PC-9 (cell line): ENCODE measurements at regions not wholly inside any gene's neighbourhood (a gene's known extent, or its start where the extent isn't known, plus 50 kb on each side); places are given as distances from the start of the nearest gene placed in this dataset.

Experiments used
- BruUV-seq: library from RNA; stranded (reverse); fragments of 400-500 nt; replicated peaks from 2 replicates; lab custom pipeline; 2021; lab: Mats Ljungman, UMichigan
- CTCF ChIA-PET: fragments of 300-600 bp; sonication (Branson Sonifier 250); formaldehyde crosslinking; loops from one replicate; lab custom pipeline; 2022; ENCODE audit warnings: antibody characterized with exemption; lab: Charles Lee
- POLR2A ChIA-PET: fragments of 300-600 bp; sonication (Branson Sonifier 250); formaldehyde crosslinking; loops from one replicate; lab custom pipeline; 2022; ENCODE audit warnings: antibody characterized with exemption; ENCODE audit not compliant: unreplicated experiment; lab: Charles Lee
- DNase-seq, 2 experiments: peaks; one replicate each; pipeline versions ENCODE4 v3.0.0 to v3.0.0-alpha.2; 2015 to 2022; ENCODE audit warnings: mixed read lengths in 1 of 2
- H2AFZ ChIP-seq: fragments of 200-600 bp; sonication (generic); 2 replicates; pipeline ENCODE4 v1.8.1; 2017; ENCODE audit warnings: antibody characterized with exemption
- H3F3A ChIP-seq: fragments of 200-600 bp; sonication (generic); 2 replicates; pipeline ENCODE4 v1.8.1; 2017; ENCODE audit warnings: antibody characterized with exemption, mild to moderate bottlenecking, low read depth; ENCODE audit not compliant: insufficient read depth
- H3K27ac ChIP-seq: fragments of 200-600 bp; sonication (generic); 2 replicates; pipeline ENCODE4 v1.6.1; 2016; ENCODE audit warnings: mixed run types
- H3K27me3 ChIP-seq: fragments of 200-600 bp; sonication (generic); 2 replicates; pipeline ENCODE4 v1.6.1; 2016; ENCODE audit warnings: low read depth, mixed run types; ENCODE audit not compliant: insufficient read depth
- H3K36me3 ChIP-seq: fragments of 200-600 bp; sonication (generic); 2 replicates; pipeline ENCODE4 v1.6.1; 2016; ENCODE audit warnings: low read depth, mixed run types
- H3K4me1 ChIP-seq: fragments of 200-600 bp; sonication (generic); replicated peaks from 2 replicates; pipeline ENCODE4 v1.6.1; 2016; ENCODE audit warnings: mixed run types; ENCODE audit not compliant: insufficient read depth
- H3K4me2 ChIP-seq: fragments of 200-600 bp; sonication (generic); 2 replicates; pipeline ENCODE4 v1.6.1; 2017; ENCODE audit warnings: mixed run types
- H3K4me3 ChIP-seq: fragments of 200-600 bp; sonication (generic); 2 replicates; pipeline ENCODE4 v1.6.1; 2016; ENCODE audit warnings: mixed run types
- H3K79me2 ChIP-seq: fragments of 200-600 bp; sonication (generic); 2 replicates; pipeline ENCODE4 v1.6.1; 2017; ENCODE audit warnings: low read depth, mixed run types
- H3K9me2 ChIP-seq: fragments of 200-600 bp; sonication (generic); 2 replicates; pipeline ENCODE4 v1.8.1; 2017; ENCODE audit warnings: mild to moderate bottlenecking; ENCODE audit not compliant: insufficient read depth
- H3K9me3 ChIP-seq: fragments of 200-600 bp; sonication (generic); 2 replicates; pipeline ENCODE4 v1.8.1; 2016; ENCODE audit warnings: low read depth; ENCODE audit not compliant: insufficient read depth
- H4K20me1 ChIP-seq: fragments of 200-600 bp; sonication (generic); 2 replicates; pipeline ENCODE4 v1.8.1; 2017; ENCODE audit not compliant: insufficient read depth
- EZH2 ChIP-seq: fragments of 200-600 bp; sonication (generic); IDR thresholded peaks from 2 replicates; pipeline ENCODE4 v1.8.0; 2017; ENCODE audit warnings: antibody characterized with exemption, low read depth
- intact Hi-C: fragments of 100-400 bp; cut with micrococcal nuclease; formaldehyde crosslinking; loops from one replicate; pipeline ENCODE4 v1.10.0; 2022; ENCODE audit not compliant: unreplicated experiment
- TF ChIP-seq, protein P1 (sequence below): fragments of 200-600 bp; sonication (generic); conservative IDR thresholded peaks from 2 replicates; pipeline ENCODE4 v1.6.1; 2017; ENCODE audit warnings: mixed run types, antibody characterized with exemption, mild to moderate bottlenecking, moderate library complexity

DNA sequence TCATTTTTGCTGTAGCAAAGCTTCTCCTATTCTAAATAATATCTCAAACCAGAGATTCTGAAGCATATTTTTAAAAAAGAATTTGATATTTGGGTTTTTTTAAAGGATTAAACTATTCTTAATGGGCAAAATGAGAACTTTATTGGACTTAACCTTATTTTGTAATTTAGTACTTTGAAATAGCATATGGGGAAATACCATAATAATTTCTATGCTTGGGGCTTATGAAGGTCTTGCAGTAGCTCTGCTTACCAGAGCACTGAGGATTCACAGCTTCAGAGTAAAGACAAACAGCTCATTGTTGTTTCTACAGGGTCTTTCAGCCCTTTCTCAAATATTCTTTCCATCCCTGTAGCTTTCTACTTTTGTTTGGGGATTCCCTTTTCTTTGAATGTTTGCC is 111.2 kb upstream of the ZNF648 start:
- no peak overlapping the region for H3K4me2 ChIP-seq
- H3K27me3 ChIP-seq: no peaks in the 10 kb centered on the region
- H3K4me1 ChIP-seq: peaks cover 15% of the 10 kb centered on the region
- no TSS peak for BruUV-seq
- H3K79me2 ChIP-seq: no peaks in the 10 kb centered on the region
- no peak overlapping the region for H3K4me3 ChIP-seq
- TF ChIP-seq, protein P1, sequence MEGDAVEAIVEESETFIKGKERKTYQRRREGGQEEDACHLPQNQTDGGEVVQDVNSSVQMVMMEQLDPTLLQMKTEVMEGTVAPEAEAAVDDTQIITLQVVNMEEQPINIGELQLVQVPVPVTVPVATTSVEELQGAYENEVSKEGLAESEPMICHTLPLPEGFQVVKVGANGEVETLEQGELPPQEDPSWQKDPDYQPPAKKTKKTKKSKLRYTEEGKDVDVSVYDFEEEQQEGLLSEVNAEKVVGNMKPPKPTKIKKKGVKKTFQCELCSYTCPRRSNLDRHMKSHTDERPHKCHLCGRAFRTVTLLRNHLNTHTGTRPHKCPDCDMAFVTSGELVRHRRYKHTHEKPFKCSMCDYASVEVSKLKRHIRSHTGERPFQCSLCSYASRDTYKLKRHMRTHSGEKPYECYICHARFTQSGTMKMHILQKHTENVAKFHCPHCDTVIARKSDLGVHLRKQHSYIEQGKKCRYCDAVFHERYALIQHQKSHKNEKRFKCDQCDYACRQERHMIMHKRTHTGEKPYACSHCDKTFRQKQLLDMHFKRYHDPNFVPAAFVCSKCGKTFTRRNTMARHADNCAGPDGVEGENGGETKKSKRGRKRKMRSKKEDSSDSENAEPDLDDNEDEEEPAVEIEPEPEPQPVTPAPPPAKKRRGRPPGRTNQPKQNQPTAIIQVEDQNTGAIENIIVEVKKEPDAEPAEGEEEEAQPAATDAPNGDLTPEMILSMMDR: no peak
- TF ChIP-seq EZH2: no peak
- no peaks in the 10 kb centered on the region for H4K20me1 ChIP-seq
- POLR2A ChIA-PET: no interaction called here
- H3K9me3 ChIP-seq: no peaks in the 10 kb centered on the region
- no peaks in the 10 kb centered on the region for H3K9me2 ChIP-seq
- DNase-seq: no peak
- H3F3A ChIP-seq: peaks cover 17% of the 10 kb centered on the region
- intact Hi-C loops: no loop called here
- H2AFZ ChIP-seq: no peak overlapping the region
- H3K36me3 ChIP-seq: no peaks in the 10 kb centered on the region
- CTCF ChIA-PET: no interaction called here
- H3K27ac ChIP-seq: no peak overlapping the region

DNA sequence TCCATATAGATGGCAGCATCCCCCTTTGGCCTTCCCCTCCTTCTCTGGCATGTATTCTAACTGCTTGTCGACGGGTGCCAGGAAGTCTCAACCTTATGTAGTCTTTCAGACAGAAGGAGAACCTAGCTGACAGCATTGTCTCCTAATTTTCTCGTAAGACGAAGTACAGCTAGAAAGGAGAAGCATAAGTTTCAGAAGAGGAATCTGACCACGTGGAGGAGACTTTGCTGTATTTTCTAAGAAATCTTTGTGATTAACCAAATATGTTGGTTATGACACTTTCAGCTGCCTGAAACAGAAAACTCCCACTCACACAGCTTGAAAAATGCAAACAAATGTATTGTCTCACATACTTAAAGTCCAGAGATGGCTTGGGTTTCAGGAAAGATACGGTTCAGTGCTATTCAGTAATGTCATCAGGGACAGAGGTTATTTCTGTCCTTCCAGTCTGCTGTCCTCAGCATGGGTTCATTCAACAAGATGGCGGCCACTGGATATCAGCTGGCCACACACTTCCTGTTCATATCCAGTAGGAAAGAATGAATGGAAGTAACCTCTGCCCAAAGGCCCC is 109.5 kb upstream of the ZNF648 start:
- Histone ChIP-seq H3K9me2 (no peaks in the 10 kb centered on the region), H3K4me1 (peaks cover 12% of the 10 kb centered on the region), H3F3A (peaks cover 12% of the 10 kb centered on the region), H2AFZ (no peak overlapping the region), H3K79me2 (no peaks in the 10 kb centered on the region), H3K9me3 (no peaks in the 10 kb centered on the region), H3K27ac (no peak overlapping the region), H3K4me2 (no peak overlapping the region), H3K27me3 (no peaks in the 10 kb centered on the region), H4K20me1 (no peaks in the 10 kb centered on the region), H3K4me3 (no peak overlapping the region), H3K36me3 (no peaks in the 10 kb centered on the region)
- POLR2A ChIA-PET: no interaction called here
- intact Hi-C loops: no loop called here
- no peak for DNase-seq
- no peak for TF ChIP-seq EZH2
- TF ChIP-seq, protein P1: no peak
- CTCF ChIA-PET: interaction anchor here (0.5 kb wide), 1 partner anchor 221 kb away, joined by 15 read pairs; the partner anchor contains the start of gene GLUL
- no TSS peak for BruUV-seq

DNA sequence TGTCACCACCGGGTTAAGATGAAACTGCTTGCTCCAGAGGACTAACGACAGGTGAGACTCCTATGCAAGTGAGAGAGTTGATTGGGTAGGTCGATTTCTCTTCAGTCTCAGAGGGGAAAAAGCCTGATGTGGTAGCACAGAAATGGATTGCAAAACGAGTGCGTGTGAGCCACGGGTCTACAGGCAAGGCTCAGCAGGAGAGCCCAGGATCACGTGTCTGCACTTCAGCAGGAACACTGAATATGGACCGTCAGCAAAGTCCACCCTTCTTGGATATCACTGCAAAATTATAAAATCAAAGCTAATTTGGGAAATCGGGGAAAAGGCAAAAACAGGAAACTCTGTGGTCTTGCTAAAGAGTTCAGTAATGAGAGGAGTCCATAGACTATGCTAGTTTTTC is 107.7 kb upstream of the ZNF648 start:
- Histone ChIP-seq H3K36me3 (no peaks in the 10 kb centered on the region), H4K20me1 (no peaks in the 10 kb centered on the region), H3K4me3 (no peak overlapping the region), H3K4me2 (no peak overlapping the region), H2AFZ (no peak overlapping the region), H3F3A (no peaks in the 10 kb centered on the region), H3K9me3 (no peaks in the 10 kb centered on the region), H3K9me2 (no peaks in the 10 kb centered on the region), H3K4me1 (no peaks in the 10 kb centered on the region), H3K27ac (no peak overlapping the region), H3K27me3 (no peaks in the 10 kb centered on the region), H3K79me2 (no peaks in the 10 kb centered on the region)
- no peak for TF ChIP-seq EZH2
- TF ChIP-seq, protein P1: no peak
- CTCF ChIA-PET: no interaction called here
- intact Hi-C loops: no loop called here
- no peak for DNase-seq
- no TSS peak for BruUV-seq
- POLR2A ChIA-PET: no interaction called here
